ENCODE measurements at regions not wholly inside any gene's neighbourhood (a gene's known extent, or its start where the extent isn't known, plus 50 kb on each side); places are given as distances from the start of the nearest gene placed in this dataset.

DNA sequence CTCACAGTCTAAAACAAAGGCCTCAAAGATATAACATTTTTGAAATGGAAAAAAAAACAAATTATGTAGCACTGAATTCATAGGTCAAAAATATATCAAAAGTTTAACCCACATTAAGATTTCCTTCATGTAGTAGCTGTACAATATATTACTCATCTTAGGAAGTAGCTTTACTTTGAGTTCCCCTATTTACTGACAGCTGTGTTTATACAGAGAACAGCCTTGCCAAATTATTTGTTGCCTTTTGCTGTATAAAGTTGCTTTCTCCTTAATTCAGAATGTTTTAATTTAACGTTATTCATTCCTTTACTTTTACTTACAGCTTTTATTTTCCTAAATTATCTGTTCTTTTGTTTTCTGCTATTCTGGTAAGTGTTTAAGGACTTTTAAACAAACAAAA is 181.0 kb downstream of the COL12A1 start:
- TF ChIP-seq EZH2 (IDR thresholded peaks at IDR 0.05; ENCODE audit: borderline replicate concordance, insufficient read depth, low read depth, low read length, poor library complexity, severe bottlenecking): no peak
- TF ChIP-seq, protein P1, sequence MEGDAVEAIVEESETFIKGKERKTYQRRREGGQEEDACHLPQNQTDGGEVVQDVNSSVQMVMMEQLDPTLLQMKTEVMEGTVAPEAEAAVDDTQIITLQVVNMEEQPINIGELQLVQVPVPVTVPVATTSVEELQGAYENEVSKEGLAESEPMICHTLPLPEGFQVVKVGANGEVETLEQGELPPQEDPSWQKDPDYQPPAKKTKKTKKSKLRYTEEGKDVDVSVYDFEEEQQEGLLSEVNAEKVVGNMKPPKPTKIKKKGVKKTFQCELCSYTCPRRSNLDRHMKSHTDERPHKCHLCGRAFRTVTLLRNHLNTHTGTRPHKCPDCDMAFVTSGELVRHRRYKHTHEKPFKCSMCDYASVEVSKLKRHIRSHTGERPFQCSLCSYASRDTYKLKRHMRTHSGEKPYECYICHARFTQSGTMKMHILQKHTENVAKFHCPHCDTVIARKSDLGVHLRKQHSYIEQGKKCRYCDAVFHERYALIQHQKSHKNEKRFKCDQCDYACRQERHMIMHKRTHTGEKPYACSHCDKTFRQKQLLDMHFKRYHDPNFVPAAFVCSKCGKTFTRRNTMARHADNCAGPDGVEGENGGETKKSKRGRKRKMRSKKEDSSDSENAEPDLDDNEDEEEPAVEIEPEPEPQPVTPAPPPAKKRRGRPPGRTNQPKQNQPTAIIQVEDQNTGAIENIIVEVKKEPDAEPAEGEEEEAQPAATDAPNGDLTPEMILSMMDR (IDR thresholded peaks at IDR 0.05): no peak
